ENCODE measurements at regions not wholly inside any gene's neighbourhood (a gene's known extent, or its start where the extent isn't known, plus 50 kb on each side); places are given as distances from the start of the nearest gene placed in this dataset.
"Not testable (repeated sequence)": the region's sequence is repeated elsewhere in the genome, so short reads cannot be mapped to it uniquely, and the experiment has no call there.

GRCh38 chr14:49089107-49089506, 497.1 kb downstream of the RPS29 start:
- Histone ChIP-seq H3K4me1 (ENCODE audit: insufficient read depth, low read length, poor library complexity, severe bottlenecking) (no peaks in the 10 kb centered on the region), H3K36me3 (ENCODE audit: insufficient read depth, low read length, poor library complexity, severe bottlenecking) (no peaks in the 10 kb centered on the region), H3K9me3 (ENCODE audit: low read depth, low read length, poor library complexity, severe bottlenecking) (no peaks in the 10 kb centered on the region), H3K27ac (ENCODE audit: low read depth, low read length, poor library complexity, severe bottlenecking) (no peak overlapping the region), H3K4me3 (ENCODE audit: low read depth, low read length, poor library complexity, severe bottlenecking) (no peak overlapping the region), H3K27me3 (replicated peaks; ENCODE audit: insufficient read depth, low read depth, low read length, poor library complexity) (no peaks in the 10 kb centered on the region)
- POLR2A ChIA-PET (ENCODE audit: low non-redundant PET) = no interaction called here
- intact Hi-C loops (cut with micrococcal nuclease; ENCODE audit: unreplicated experiment) = no loop called here
- BruUV-seq (replicated peaks) = no TSS peak
- DNase-seq (ENCODE audit: low spot score) = no peak
- CTCF ChIA-PET = no interaction called here
- TF ChIP-seq, protein P1, sequence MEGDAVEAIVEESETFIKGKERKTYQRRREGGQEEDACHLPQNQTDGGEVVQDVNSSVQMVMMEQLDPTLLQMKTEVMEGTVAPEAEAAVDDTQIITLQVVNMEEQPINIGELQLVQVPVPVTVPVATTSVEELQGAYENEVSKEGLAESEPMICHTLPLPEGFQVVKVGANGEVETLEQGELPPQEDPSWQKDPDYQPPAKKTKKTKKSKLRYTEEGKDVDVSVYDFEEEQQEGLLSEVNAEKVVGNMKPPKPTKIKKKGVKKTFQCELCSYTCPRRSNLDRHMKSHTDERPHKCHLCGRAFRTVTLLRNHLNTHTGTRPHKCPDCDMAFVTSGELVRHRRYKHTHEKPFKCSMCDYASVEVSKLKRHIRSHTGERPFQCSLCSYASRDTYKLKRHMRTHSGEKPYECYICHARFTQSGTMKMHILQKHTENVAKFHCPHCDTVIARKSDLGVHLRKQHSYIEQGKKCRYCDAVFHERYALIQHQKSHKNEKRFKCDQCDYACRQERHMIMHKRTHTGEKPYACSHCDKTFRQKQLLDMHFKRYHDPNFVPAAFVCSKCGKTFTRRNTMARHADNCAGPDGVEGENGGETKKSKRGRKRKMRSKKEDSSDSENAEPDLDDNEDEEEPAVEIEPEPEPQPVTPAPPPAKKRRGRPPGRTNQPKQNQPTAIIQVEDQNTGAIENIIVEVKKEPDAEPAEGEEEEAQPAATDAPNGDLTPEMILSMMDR (conservative IDR thresholded peaks at IDR 0.05; ENCODE audit: low read depth, low read length) = no peak
- no peak for TF ChIP-seq EZH2 (IDR thresholded peaks at IDR 0.05; ENCODE audit: borderline replicate concordance, low read depth, low read length, poor library complexity, severe bottlenecking)

DNA sequence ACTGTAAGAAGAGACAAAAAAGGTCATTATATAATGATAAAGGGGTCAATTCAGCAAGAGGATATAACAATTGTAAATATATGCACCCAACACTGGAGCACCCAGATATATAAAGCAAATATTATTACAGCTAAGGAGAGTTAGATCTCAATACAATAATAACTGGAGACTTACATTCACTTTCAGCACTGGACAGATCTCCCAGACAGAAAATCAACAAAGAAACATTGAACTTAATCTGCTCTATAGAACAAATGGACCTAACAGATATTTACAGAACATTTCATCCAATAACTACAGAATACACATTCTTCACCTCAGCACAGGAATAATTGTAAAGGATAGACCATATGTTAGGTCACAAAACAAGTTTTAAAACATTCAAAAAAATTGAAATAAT, 512.9 kb downstream of the RPS29 start:
- H3K4me1 ChIP-seq (ENCODE audit: insufficient read depth, low read length, poor library complexity, severe bottlenecking); H3K9me3 ChIP-seq (ENCODE audit: low read depth, low read length, poor library complexity, severe bottlenecking); H3K27me3 ChIP-seq (replicated peaks; ENCODE audit: insufficient read depth, low read depth, low read length, poor library complexity); H3K4me3 ChIP-seq (ENCODE audit: low read depth, low read length, poor library complexity, severe bottlenecking); H3K27ac ChIP-seq (ENCODE audit: low read depth, low read length, poor library complexity, severe bottlenecking); CTCF ChIA-PET; POLR2A ChIA-PET (ENCODE audit: low non-redundant PET); H3K36me3 ChIP-seq (ENCODE audit: insufficient read depth, low read length, poor library complexity, severe bottlenecking); BruUV-seq (replicated peaks); intact Hi-C loops (cut with micrococcal nuclease; ENCODE audit: unreplicated experiment); DNase-seq (ENCODE audit: low spot score): not testable (repeated sequence)

DNA sequence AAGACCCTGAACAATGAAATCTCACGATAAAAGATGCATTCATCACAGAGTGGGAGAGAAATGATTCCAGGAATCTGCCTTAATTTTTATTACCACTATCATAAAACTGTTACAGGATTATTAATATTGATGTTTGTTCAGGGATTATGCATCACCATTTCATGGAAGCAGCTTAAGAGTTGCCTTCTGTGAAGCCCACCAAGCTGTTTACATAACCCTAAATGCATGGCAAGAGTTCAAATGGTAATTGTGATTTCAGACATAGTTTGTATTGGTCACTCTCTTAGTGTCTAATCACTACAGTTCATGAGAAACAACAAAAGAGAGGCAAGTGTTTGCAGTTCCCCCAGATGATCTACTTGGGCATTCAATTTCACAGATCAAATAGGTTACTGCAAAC, 527.7 kb downstream of the RPS29 start:
- BruUV-seq (replicated peaks) = no TSS peak
- H3K27ac ChIP-seq (ENCODE audit: low read depth, low read length, poor library complexity, severe bottlenecking) = no peak overlapping the region
- POLR2A ChIA-PET (ENCODE audit: low non-redundant PET) = no interaction called here
- CTCF ChIA-PET = no interaction called here
- H3K9me3 ChIP-seq (ENCODE audit: low read depth, low read length, poor library complexity, severe bottlenecking) = no peaks in the 10 kb centered on the region
- H3K36me3 ChIP-seq (ENCODE audit: insufficient read depth, low read length, poor library complexity, severe bottlenecking) = no peaks in the 10 kb centered on the region
- H3K27me3 ChIP-seq (replicated peaks; ENCODE audit: insufficient read depth, low read depth, low read length, poor library complexity) = peaks cover 4% of the 10 kb centered on the region
- no peak overlapping the region for H3K4me3 ChIP-seq (ENCODE audit: low read depth, low read length, poor library complexity, severe bottlenecking)
- no peaks in the 10 kb centered on the region for H3K4me1 ChIP-seq (ENCODE audit: insufficient read depth, low read length, poor library complexity, severe bottlenecking)
- DNase-seq (ENCODE audit: low spot score) = no peak
- TF ChIP-seq EZH2 (IDR thresholded peaks at IDR 0.05; ENCODE audit: borderline replicate concordance, low read depth, low read length, poor library complexity, severe bottlenecking) = no peak
- TF ChIP-seq, protein P1 (conservative IDR thresholded peaks at IDR 0.05; ENCODE audit: low read depth, low read length) = no peak
- intact Hi-C loops (cut with micrococcal nuclease; ENCODE audit: unreplicated experiment) = no loop called here

DNA sequence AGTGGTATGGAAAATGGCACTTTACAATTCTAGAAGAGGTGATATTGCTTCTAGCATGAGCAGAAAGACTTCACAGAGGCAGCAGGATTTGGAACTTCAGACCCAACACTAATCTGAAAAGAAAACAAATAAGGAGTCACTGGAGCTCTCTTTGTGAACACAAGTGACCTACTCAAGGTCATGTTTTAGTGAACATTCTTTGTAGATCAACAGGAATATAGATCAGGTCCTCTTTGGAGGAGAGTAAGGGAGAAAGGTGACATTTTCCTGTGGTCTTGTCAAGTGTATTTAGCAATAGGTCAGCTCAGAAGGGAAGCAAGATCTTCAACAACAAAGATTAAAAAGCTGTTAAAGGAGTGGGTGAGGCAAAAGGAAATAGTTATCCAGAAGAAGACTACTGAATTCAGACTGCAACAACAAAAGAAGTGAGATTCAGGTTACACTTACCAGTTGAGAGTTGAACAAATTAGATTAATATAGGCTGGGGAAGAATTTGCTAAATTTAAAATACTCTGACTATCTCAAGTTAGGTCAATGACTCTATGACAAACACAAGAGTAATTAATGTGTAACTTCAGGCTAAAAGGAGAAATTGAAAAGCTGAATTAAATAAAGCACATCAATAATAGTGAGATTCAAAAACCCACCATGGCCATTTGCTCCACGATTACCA, 528.2 kb downstream of the RPS29 start:
- POLR2A ChIA-PET (ENCODE audit: low non-redundant PET) = no interaction called here
- BruUV-seq (replicated peaks) = no TSS peak
- Histone ChIP-seq H3K36me3 (ENCODE audit: insufficient read depth, low read length, poor library complexity, severe bottlenecking) (no peaks in the 10 kb centered on the region), H3K27ac (ENCODE audit: low read depth, low read length, poor library complexity, severe bottlenecking) (no peak overlapping the region), H3K4me1 (ENCODE audit: insufficient read depth, low read length, poor library complexity, severe bottlenecking) (no peaks in the 10 kb centered on the region), H3K4me3 (ENCODE audit: low read depth, low read length, poor library complexity, severe bottlenecking) (no peak overlapping the region), H3K27me3 (replicated peaks; ENCODE audit: insufficient read depth, low read depth, low read length, poor library complexity) (peaks cover 4% of the 10 kb centered on the region), H3K9me3 (ENCODE audit: low read depth, low read length, poor library complexity, severe bottlenecking) (no peaks in the 10 kb centered on the region)
- intact Hi-C loops (cut with micrococcal nuclease; ENCODE audit: unreplicated experiment) = no loop called here
- CTCF ChIA-PET = no interaction called here
- no peak for TF ChIP-seq EZH2 (IDR thresholded peaks at IDR 0.05; ENCODE audit: borderline replicate concordance, low read depth, low read length, poor library complexity, severe bottlenecking)
- no peak for DNase-seq (ENCODE audit: low spot score)
